RWPE1 (cell line): ENCODE measurements at regions not wholly inside any gene's neighbourhood (a gene's known extent, or its start where the extent isn't known, plus 50 kb on each side); places are given as distances from the start of the nearest gene placed in this dataset.

Source experiments
- CTCF ChIA-PET: fragments of 350-600 bp; sonication (Branson Sonifier 250); formaldehyde crosslinking; extraction: SDS; loops from one replicate; lab custom pipeline; 2021; lab: Yijun Ruan, JAX
- POLR2A ChIA-PET: fragments of 400-600 bp; formaldehyde crosslinking; extraction: SDS; loops from one replicate; lab custom pipeline; 2020; ENCODE audit warnings: antibody characterized with exemption; ENCODE audit not compliant: low non-redundant PET; lab: Yijun Ruan, JAX
- DNase-seq: peaks from one replicate; pipeline ENCODE4 v3.0.0; 2012; ENCODE audit warnings: low spot score
- H3K27ac ChIP-seq: fragments of 450-650 bp; 2 replicates; pipeline ENCODE4 v1.5.1; 2017
- CTCF ChIP-seq: fragments of 450-650 bp; conservative IDR thresholded peaks from 2 replicates; pipeline ENCODE4 v1.5.1; 2017; ENCODE audit warnings: low read depth, mild to moderate bottlenecking

GRCh38 chr3:117130222-117130621, 420.6 kb downstream of the TUSC7 start:
- no peak for DNase-seq
- CTCF ChIA-PET: interaction anchor here (0.6 kb wide), 1 partner anchor 12 kb away, joined by 3 read pairs; no protein-coding TSS in a partner anchor
- POLR2A ChIA-PET: no interaction called here
- no peak overlapping the region for H3K27ac ChIP-seq
- TF ChIP-seq CTCF: no peak

DNA sequence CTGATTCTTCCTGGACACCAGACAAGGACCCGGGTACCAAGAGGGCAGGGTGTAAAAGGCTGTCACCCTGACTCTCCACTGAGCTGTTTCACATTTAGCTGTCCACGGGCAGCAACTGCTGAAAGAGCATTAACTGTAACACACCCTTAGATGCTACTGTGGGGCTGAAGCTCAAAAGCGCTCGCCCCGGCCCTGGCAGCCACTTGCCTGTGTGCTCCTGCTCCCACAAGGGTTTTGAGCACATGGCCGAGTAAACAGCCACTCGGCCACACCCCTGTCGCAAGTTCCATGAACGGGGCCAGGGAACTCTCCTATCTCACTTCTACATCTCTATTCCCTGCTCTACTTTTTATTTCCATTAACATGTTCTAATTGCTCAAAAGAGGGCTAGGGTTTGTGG, 421.7 kb downstream of the TUSC7 start:
- TF ChIP-seq CTCF: no peak
- DNase-seq: no peak
- H3K27ac ChIP-seq: no peak overlapping the region
- CTCF ChIA-PET: interaction anchor here (0.6 kb wide), 1 partner anchor 130 kb away, joined by 3 read pairs; no protein-coding TSS in a partner anchor
- POLR2A ChIA-PET: no interaction called here

- ChIA-PET CTCF (no interaction called here), POLR2A (no interaction called here)
- H3K27ac ChIP-seq: no peak overlapping the region
Measured at GRCh38 chr3:117133066-117133465, 423.5 kb downstream of the TUSC7 start.

GRCh38 chr3:117135207-117135606, 425.6 kb downstream of the TUSC7 start:
- no peak overlapping the region for H3K27ac ChIP-seq
- no peak for DNase-seq
- TF ChIP-seq CTCF: no peak
- POLR2A ChIA-PET: no interaction called here
- CTCF ChIA-PET: no interaction called here

More at GRCh38 chr3:117133066-117133465, 423.5 kb downstream of the TUSC7 start:
- DNase-seq: no peak
- no peak for TF ChIP-seq CTCF

GRCh38 chr3:117136003-117136402, 426.4 kb downstream of the TUSC7 start:
- ChIA-PET POLR2A (interaction anchor here (0.7 kb wide), 1 partner anchor 115 kb away, joined by 3 read pairs; no protein-coding TSS in a partner anchor), CTCF (interaction anchor here (0.5 to 0.6 kb wide), 2 partner anchors 365 to 620 kb away, joined by 3 to 4 read pairs; no protein-coding TSS in a partner anchor)
- H3K27ac ChIP-seq: no peak overlapping the region
- DNase-seq: no peak
- no peak for TF ChIP-seq CTCF

GRCh38 chr3:117137065-117137464, 427.5 kb downstream of the TUSC7 start:
- DNase-seq: no peak
- H3K27ac ChIP-seq: no peak overlapping the region
- no peak for TF ChIP-seq CTCF
- CTCF ChIA-PET: no interaction called here
- POLR2A ChIA-PET: no interaction called here
